ENCODE measurements at regions not wholly inside any gene's neighbourhood (a gene's known extent, or its start where the extent isn't known, plus 50 kb on each side); places are given as distances from the start of the nearest gene placed in this dataset.

GRCh38 chr16:88289001-88289400, 93.8 kb upstream of the ZNF469 start:
- no peaks in the 10 kb centered on the region for H3K27me3 ChIP-seq (ENCODE audit: control insufficient read depth, insufficient read depth, low read length, poor library complexity, severe bottlenecking)
- TF ChIP-seq CTCF (conservative IDR thresholded peaks at IDR 0.05): no peak
- H3K4me3 ChIP-seq (ENCODE audit: low read length): no peak overlapping the region
- H3K4me1 ChIP-seq (ENCODE audit: control insufficient read depth, insufficient read depth, low read length): no peaks in the 10 kb centered on the region
- H3K4me3 Mint-ChIP-seq: no peak overlapping the region
- no peak overlapping the region for H3K9ac ChIP-seq (ENCODE audit: extremely low read depth, low read length, poor library complexity, severe bottlenecking)
- no peak overlapping the region for H3K27ac Mint-ChIP-seq
- H3K27ac ChIP-seq (ENCODE audit: low read depth, low read length): no peak overlapping the region
- H3K9me3 Mint-ChIP-seq: peaks cover 28% of the 10 kb centered on the region
- DNase-seq: no peak
- H3K4me1 Mint-ChIP-seq: no peaks in the 10 kb centered on the region
- 81 to 92% methylated on average over 3 of the region's 3 CpGs for WGBS, 2 experiments (ENCODE audit: insufficient coverage in 1 of 2, insufficient read length in 1 of 2)
- peaks cover 29% of the 10 kb centered on the region for H3K9me3 ChIP-seq (ENCODE audit: control insufficient read depth, low read length)
- no peaks in the 10 kb centered on the region for H3K36me3 Mint-ChIP-seq (ENCODE audit: low read depth)
- H3K36me3 ChIP-seq (ENCODE audit: control insufficient read depth, insufficient read depth, low read length): no peaks in the 10 kb centered on the region
- H3K27me3 Mint-ChIP-seq (ENCODE audit: insufficient read depth): no peaks in the 10 kb centered on the region

GRCh38 chr16:88289561-88289960, 93.2 kb upstream of the ZNF469 start:
- H3K9me3 Mint-ChIP-seq: peaks cover 27% of the 10 kb centered on the region
- no peak overlapping the region for H3K27ac Mint-ChIP-seq
- no peak overlapping the region for H3K27ac ChIP-seq (ENCODE audit: low read depth, low read length)
- H3K4me3 ChIP-seq (ENCODE audit: low read length): no peak overlapping the region
- no peak for DNase-seq
- 82 to 88% methylated on average over 5 of the region's 5 CpGs for WGBS, 2 experiments (ENCODE audit: insufficient coverage in 1 of 2, insufficient read length in 1 of 2)
- no peaks in the 10 kb centered on the region for H3K4me1 ChIP-seq (ENCODE audit: control insufficient read depth, insufficient read depth, low read length)
- H3K9me3 ChIP-seq (ENCODE audit: control insufficient read depth, low read length): peaks cover 29% of the 10 kb centered on the region
- no peak overlapping the region for H3K4me3 Mint-ChIP-seq
- H3K9ac ChIP-seq (ENCODE audit: extremely low read depth, low read length, poor library complexity, severe bottlenecking): no peak overlapping the region
- no peak for TF ChIP-seq CTCF (conservative IDR thresholded peaks at IDR 0.05)
- no peaks in the 10 kb centered on the region for H3K27me3 Mint-ChIP-seq (ENCODE audit: insufficient read depth)
- H3K27me3 ChIP-seq (ENCODE audit: control insufficient read depth, insufficient read depth, low read length, poor library complexity, severe bottlenecking): no peaks in the 10 kb centered on the region
- H3K36me3 ChIP-seq (ENCODE audit: control insufficient read depth, insufficient read depth, low read length): no peaks in the 10 kb centered on the region
- no peaks in the 10 kb centered on the region for H3K36me3 Mint-ChIP-seq (ENCODE audit: low read depth)
- H3K4me1 Mint-ChIP-seq: no peaks in the 10 kb centered on the region

GRCh38 chr16:88289968-88290401, 92.8 kb upstream of the ZNF469 start:
- Histone ChIP-seq H3K9me3 (ENCODE audit: control insufficient read depth, low read length) (peaks cover 29% of the 10 kb centered on the region), H3K27me3 (ENCODE audit: control insufficient read depth, insufficient read depth, low read length, poor library complexity, severe bottlenecking) (no peaks in the 10 kb centered on the region), H3K4me3 (ENCODE audit: low read length) (no peak overlapping the region), H3K4me1 (ENCODE audit: control insufficient read depth, insufficient read depth, low read length) (no peaks in the 10 kb centered on the region), H3K36me3 (ENCODE audit: control insufficient read depth, insufficient read depth, low read length) (no peaks in the 10 kb centered on the region), H3K27ac (ENCODE audit: low read depth, low read length) (no peak overlapping the region), H3K9ac (ENCODE audit: extremely low read depth, low read length, poor library complexity, severe bottlenecking) (no peak overlapping the region)
- Mint-ChIP-seq H3K4me1 (no peaks in the 10 kb centered on the region), H3K36me3 (ENCODE audit: low read depth) (no peaks in the 10 kb centered on the region), H3K27me3 (ENCODE audit: insufficient read depth) (no peaks in the 10 kb centered on the region), H3K27ac (no peak overlapping the region), H3K4me3 (no peak overlapping the region), H3K9me3 (peaks cover 23% of the 10 kb centered on the region)
- whole genome bisulfite sequencing, 2 experiments (ENCODE audit: insufficient coverage in 1 of 2, insufficient read length in 1 of 2): 90 to 94% methylated on average over 12 of the region's 12 CpGs
- DNase-seq: no peak
- TF ChIP-seq CTCF (conservative IDR thresholded peaks at IDR 0.05): no peak
